ENCODE measurements at regions not wholly inside any gene's neighbourhood (a gene's known extent, or its start where the extent isn't known, plus 50 kb on each side); places are given as distances from the start of the nearest gene placed in this dataset.
"Not testable (repeated sequence)": the region's sequence is repeated elsewhere in the genome, so short reads cannot be mapped to it uniquely, and the experiment has no call there.

GRCh38 chrX:18102006-18102405 is 118.7 kb downstream of the BEND2 start:
- no peak for DNase-seq

GRCh38 chrX:18101087-18101486 is 119.6 kb downstream of the BEND2 start:
- no peak for DNase-seq

- no peak for DNase-seq
Measured at GRCh38 chrX:18099745-18100144, 120.9 kb downstream of the BEND2 start.

DNA sequence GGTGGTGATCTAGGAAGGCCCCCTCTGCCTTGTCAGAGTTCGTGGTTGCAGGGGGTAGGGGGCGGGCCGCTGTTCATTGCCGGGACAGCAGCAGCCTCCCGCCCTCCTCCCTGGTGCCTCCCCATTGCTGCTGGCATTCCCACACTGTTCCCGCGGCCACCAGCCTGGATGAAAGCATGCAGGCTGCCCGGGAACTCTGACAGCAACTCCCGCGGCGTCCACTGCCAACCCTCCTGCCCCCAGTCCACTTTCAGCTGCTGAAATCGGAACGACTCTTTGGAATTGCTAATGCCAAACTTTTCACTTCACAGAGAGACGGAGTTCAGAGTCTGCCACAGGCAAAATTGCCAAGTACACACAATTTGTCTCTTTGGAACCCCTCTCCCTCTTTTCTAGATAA is 121.9 kb downstream of the BEND2 start:
- no peak for DNase-seq

DNA sequence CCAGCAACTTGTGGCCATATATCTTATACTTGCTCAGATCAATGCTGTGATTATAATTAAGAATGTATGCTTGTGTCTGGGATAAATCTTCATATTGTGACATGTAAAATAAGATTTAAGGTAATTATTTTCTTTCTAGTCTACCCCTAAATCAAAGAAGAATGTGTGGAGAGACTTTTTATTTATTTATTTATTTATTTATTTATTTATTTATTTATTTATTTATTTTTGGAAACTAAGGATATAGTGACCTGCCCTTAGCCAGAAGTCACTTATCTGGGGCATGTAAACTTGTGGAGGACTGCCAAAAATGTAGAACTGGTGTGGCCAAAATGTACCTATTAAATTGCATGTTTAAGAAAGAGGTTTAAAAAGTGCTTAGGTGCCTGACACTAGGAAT is 144.3 kb downstream of the BEND2 start:
- no peak for DNase-seq

GRCh38 chrX:18075603-18076002 is 145.1 kb downstream of the BEND2 start:
- peak; percentile 41 for DNase-seq

DNA sequence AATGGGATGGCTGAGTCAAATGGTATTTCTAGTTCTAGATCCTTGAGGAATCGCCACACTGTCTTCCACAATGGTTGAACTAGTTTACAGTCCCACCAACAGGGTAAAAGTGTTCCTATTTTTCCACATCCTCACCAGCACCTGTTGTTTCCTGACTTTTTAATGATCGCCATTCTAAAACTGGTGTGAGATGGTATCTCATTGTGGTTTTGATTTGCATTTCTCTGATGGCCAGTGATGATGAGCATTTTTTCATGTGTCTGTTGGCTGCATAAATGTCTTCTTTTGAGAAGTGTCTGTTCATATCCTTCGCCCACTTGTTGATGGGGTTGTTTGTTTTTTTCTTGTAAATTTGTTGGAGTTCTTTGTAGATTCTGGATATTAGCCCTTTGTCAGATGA is 152.6 kb downstream of the BEND2 start:
- not testable (repeated sequence) for DNase-seq

DNA sequence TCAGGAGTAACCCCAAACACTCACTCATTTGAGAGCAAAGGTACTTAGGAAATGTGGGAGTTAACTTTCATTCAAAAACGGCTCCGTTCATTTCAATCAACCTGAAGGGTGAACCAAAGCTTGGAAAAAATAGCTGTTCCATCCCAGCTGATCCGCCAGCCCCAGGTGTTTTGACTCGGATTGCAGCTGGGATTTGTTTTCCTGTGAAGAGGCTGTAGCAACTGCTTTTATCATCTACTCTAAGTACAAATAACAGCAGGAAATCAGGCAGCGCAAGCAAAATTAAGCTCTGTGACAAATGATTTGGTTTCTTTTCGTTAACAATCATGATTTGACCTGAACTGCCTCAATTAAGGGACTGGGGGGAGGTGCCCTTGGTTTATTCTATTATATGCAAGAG is 154.7 kb downstream of the BEND2 start:
- peak; percentile 1 for DNase-seq

DNA sequence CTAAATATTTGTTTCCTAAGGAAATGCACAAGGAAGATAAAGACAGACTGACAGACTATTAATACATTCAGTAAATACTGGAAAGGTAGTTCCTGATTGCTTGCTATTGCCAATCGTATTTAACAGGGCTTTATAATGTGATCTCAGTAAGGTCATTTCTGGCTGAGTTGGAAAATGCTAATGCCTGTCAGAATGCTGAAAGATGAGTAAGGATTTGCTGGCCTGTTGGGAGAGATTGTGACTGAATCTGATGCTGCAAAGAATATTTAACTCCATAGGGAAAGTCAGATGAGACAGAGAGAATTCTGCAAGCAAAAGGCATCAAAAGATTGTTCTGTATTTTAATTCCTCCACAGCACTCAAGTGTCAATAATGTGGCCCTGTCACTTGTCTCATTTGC is 169.0 kb downstream of the BEND2 start:
- no peak for DNase-seq

DNA sequence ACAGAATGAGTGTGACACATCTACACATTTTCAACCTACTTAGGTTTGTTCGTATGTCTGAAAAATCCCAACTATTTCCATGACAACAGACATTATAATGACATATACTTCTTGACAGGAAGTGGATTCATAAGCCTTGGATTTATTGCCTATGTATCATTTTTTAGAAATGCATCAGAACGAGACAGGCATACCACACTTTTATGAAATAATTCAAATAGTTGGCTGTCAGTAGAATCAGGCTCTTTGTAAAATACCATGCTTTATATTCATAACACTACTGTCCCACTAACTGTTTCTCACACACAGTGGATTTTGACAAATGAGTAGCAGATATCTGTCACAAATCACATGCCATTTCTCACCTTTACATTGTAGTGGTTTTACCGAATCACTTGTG is 173.2 kb downstream of the BEND2 start:
- DNase-seq, result no peak

DNA sequence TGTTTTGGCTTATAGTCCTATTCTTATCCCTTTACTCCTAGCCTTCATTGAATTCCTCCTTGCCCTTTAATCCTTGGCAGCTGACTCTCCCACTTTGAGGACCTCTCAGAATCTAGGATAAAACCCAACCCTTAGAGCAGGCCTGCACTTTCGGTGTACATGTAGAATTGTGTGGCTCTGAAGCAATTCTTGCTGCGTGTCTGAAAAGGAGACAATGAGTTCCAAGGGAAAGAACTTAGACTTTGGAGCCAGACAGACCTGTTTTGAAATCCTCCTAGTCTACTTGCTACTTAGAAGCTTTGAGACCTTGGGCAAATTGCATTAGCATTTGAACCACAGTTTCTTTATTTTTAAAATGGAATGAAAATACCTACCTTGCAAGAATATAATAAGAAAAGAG is 175.2 kb downstream of the BEND2 start:
- no peak for DNase-seq

DNA sequence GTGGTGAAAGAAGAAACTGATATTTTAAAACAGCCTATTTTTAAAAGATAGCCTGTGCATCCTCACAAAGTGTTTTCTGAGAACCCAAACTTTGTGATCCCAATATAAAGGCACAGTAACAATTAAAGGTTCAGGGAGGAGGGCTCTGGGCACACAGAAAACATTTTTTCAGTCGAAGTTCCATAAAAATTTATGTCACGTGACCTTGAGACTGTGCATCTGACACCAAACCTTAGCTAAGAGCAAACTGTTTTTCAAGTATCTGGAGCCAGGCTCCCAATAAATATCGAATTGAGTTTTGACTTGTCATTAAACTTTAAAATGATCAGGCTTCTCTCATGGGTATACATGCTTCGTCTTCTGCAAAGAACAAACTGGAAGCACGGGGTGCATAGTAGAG is 177.9 kb downstream of the BEND2 start:
- DNase-seq, result no peak

- DNase-seq, result no peak
Measured at GRCh38 chrX:18041656-18042055, 179.0 kb downstream of the BEND2 start.

DNA sequence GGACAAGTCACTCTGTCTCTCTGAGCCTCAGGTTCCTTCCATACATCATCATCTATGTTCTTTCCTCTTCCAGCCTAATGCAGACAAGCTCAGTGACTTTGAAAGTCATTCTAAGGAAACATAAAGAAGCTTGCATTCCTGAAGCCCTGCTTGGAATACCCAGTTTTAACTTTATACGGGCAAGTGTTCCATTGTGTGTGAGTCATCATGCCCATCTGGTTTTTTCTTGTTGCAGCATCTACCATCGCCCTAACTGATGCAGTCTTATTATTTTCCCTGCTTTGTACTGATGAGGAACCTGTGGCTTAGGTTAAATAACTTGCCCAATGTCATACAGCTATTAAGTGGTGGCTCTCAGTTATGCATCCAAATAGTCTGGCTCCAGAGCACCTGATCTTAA is 177.9 kb upstream of the RAI2 start:
- no peak for DNase-seq

GRCh38 chrX:18036394-18036793 is 175.3 kb upstream of the RAI2 start:
- no peak for DNase-seq

- DNase-seq, result no peak
Measured at GRCh38 chrX:18034945-18035344, 173.8 kb upstream of the RAI2 start.

GRCh38 chrX:18034504-18034903 is 173.4 kb upstream of the RAI2 start:
- DNase-seq, result no peak

- no peak for DNase-seq
Measured at GRCh38 chrX:18032486-18033221, 171.6 kb upstream of the RAI2 start.

DNA sequence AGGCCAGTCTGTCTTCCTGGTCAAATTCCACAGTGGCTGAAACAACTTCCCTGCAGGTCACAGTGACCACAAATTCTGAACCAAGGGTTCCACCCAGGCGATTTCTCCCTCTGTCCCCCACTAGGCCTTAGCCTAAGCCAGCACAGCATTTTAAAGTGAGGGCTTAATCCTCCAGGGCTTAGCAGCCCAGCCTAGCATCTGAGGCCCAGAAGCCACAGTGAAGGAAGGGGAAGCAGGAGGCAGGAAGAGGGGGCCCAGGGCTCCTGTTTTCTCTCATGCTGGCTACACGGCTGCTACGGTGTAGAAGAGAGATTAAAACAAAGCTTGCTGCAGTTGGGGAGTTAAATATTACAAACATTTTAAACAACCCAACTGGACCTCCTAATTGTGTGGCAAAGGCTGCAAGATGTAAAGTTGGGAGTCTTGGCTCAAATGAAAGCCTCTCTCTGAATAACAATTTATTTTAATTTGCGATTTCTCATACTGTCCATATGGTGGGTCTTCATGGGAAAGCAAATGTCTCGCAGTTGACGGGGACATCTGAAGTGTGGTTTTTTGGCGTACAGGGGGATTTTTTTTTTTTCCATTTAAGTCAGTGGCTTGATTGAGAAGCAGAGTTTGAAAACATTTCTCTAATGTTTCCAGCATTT is 170.8 kb upstream of the RAI2 start:
- DNase-seq, result no peak

- DNase-seq, result not testable (repeated sequence)
Measured at GRCh38 chrX:18030656-18031055, 169.6 kb upstream of the RAI2 start.

DNA sequence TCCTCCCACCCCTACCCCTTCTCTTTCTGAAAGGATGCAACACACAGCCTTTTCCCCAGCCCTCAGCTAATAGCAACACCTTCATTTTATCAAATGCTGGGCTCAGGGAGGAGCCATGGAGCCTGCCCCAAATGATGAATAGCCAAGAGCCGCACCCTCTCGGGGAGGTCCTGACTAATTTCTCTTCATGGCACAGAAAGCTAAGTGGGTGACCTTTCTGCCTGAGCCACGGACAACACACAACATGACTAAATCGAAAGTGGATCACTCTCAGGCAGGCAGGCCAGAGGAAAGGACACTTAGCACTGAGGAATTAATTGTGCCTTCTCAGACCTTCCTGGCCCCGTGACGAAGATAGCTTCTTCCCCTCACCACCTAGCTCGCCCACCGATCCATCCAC is 165.1 kb upstream of the RAI2 start:
- no peak for DNase-seq

GRCh38 chrX:18017411-18017810 is 156.3 kb upstream of the RAI2 start:
- DNase-seq, result no peak

- DNase-seq, result no peak
Measured at GRCh38 chrX:18016941-18017340, 155.8 kb upstream of the RAI2 start.

DNA sequence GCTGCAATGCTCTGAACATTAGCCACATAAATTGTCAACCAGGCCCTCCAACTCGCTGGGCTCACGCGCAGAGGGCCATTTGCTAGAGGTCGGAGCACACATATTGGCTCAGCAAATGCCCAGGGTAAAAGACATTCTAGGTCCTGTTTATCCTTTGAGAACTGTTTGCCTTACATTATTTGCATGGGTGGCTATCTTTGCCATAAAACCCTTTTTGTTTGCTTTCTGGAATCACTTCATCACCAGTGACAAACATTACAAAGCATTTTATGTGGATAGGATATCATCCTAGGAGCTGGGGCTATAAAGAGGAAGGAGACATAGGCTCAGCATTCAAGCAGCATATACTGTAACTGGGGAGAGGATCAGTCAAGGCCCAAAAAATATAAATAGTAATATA is 149.2 kb upstream of the RAI2 start:
- peak; percentile 43 for DNase-seq

GRCh38 chrX:18003876-18004275 is 142.8 kb upstream of the RAI2 start:
- no peak for DNase-seq

Measured in SHP77 treated with DMSO at 0.1 percent for 48 hours (cell line).